ENCODE measurements at regions not wholly inside any gene's neighbourhood (a gene's known extent, or its start where the extent isn't known, plus 50 kb on each side); places are given as distances from the start of the nearest gene placed in this dataset.

DNA sequence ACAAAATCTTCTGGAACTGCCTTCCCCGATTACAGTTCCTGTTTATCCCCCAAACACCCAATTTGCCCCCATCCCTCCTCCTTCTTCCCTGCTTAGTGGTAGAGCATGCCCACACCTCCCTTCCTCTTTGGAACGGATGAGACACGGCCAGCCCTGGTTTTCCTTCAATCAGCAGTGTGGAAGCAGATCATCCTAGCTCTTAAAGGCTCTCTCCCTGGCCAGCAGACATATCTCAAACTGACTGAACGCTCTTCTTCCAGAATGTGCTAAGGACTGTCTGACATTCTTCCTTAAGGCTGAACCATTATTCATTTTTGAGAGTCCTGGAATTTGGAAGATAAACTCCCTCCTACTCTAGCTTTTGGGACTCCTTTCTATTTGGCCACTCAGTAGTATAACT is 161.1 kb downstream of the TRIML1 start:
- TF ChIP-seq, protein P1, sequence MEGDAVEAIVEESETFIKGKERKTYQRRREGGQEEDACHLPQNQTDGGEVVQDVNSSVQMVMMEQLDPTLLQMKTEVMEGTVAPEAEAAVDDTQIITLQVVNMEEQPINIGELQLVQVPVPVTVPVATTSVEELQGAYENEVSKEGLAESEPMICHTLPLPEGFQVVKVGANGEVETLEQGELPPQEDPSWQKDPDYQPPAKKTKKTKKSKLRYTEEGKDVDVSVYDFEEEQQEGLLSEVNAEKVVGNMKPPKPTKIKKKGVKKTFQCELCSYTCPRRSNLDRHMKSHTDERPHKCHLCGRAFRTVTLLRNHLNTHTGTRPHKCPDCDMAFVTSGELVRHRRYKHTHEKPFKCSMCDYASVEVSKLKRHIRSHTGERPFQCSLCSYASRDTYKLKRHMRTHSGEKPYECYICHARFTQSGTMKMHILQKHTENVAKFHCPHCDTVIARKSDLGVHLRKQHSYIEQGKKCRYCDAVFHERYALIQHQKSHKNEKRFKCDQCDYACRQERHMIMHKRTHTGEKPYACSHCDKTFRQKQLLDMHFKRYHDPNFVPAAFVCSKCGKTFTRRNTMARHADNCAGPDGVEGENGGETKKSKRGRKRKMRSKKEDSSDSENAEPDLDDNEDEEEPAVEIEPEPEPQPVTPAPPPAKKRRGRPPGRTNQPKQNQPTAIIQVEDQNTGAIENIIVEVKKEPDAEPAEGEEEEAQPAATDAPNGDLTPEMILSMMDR (IDR thresholded peaks at IDR 0.05): no peak
- TF ChIP-seq POLR2A (IDR thresholded peaks at IDR 0.05) (no peak), POLR2AphosphoS5 (IDR thresholded peaks at IDR 0.05) (no peak)
